GM12891 (cell line): ENCODE measurements at regions not wholly inside any gene's neighbourhood (a gene's known extent, or its start where the extent isn't known, plus 50 kb on each side); places are given as distances from the start of the nearest gene placed in this dataset.

ENCODE experiments used
- DNase-seq: peaks from one replicate; pipeline ENCODE4 v3.0.0; 2011; ENCODE audit warnings: low spot score; ENCODE audit not compliant: insufficient read length
- FAIRE-seq: peaks from 2 replicates; lab custom pipeline; 2011; peaks lifted over from hg19 to GRCh38; lab: Jason Lieb, UNC
- PAX5 ChIP-seq: IDR thresholded peaks from 2 replicates; pipeline ENCODE4 v1.6.1; 2011; ENCODE audit warnings: low read length, moderate library complexity, mild to moderate bottlenecking; ENCODE audit not compliant: insufficient read depth, severe bottlenecking
- POLR2A ChIP-seq: IDR thresholded peaks from 2 replicates; pipeline ENCODE4 v1.6.1; 2011; ENCODE audit warnings: low read depth, low read length, control low read depth
- POLR2AphosphoS5 ChIP-seq: IDR thresholded peaks from 2 replicates; pipeline ENCODE4 v1.6.1; 2011; ENCODE audit warnings: low read depth, low read length, control low read depth
- POU2F2 ChIP-seq: IDR thresholded peaks from 2 replicates; pipeline ENCODE4 v1.6.1; 2011; ENCODE audit warnings: low read depth, mild to moderate bottlenecking, control low read depth, low read length, moderate library complexity
- SPI1 ChIP-seq: IDR thresholded peaks from 2 replicates; pipeline ENCODE4 v1.6.1; 2011; ENCODE audit warnings: low read depth, low read length, control low read depth
- TAF1 ChIP-seq: IDR thresholded peaks from 2 replicates; pipeline ENCODE4 v1.6.1; 2011; ENCODE audit warnings: low read depth, low read length, control low read depth

DNA sequence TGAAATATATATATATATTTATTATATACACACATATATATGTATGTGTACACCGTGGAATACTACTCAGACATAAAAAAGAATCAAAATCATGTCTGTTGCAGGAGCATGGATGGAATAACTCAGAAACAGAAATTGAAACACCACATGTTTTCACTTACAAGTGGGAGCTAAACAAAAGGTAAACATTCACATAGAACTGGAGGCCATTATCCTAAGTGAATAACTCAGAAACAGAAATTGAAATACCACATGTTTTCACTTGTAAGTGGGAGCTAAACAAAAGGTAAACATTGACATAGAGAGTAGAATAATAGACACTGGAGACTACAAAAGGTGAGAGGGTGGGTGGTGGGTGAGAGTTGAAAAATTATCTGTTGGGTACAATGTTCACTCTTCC is 171.5 kb upstream of the GOLIM4 start:
- no peak for FAIRE-seq
- no peak for TF ChIP-seq TAF1
- no peak for TF ChIP-seq POLR2A
- TF ChIP-seq POLR2AphosphoS5 = no peak
- no peak for TF ChIP-seq SPI1
- no peak for TF ChIP-seq POU2F2
- TF ChIP-seq PAX5 = no peak
- DNase-seq = no peak

DNA sequence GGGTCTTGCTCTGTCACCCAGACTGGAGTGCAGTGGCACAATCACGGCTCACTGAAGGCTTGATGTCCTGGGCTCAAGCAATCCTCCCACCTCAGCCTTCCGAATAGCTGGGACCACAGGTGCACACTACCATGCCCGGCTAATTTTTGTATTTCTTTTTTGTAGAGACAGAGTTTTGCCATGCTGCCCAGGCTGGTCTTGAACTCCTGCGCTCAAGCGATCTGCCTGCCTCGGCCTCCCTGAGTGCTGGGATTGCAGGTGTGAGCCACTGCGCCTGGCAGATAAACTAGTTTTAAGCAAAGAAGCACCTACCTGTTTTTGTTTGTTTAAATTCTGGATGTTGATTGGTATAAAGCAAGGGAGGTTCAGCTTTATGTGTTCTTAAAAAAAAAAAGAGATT is 170.6 kb upstream of the GOLIM4 start:
- DNase-seq (no peak), FAIRE-seq (no peak)
- TF ChIP-seq POU2F2 (no peak), POLR2AphosphoS5 (no peak), POLR2A (no peak), PAX5 (no peak), SPI1 (no peak), TAF1 (no peak)

DNA sequence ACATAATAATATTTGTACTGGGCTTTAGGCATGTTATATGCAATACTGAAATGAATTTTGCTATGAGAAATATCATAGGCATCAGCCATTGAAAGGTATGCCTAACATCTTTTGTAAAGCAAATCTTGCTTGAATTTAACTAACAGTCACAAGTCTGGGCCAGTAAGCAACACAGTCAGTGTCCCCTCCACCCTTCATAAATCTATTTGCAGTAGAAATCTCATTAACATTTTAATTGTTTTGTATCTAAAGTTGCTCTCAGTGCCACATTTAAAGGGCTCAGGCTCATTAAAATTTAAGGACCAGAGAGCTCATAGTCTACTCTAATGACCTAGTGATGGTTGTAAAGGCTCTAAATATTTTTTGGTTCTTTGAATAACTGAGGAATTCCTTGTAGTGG is 167.2 kb upstream of the GOLIM4 start:
- TF ChIP-seq POU2F2 (no peak), POLR2AphosphoS5 (no peak), PAX5 (no peak), TAF1 (no peak), SPI1 (no peak), POLR2A (no peak)
- no peak for FAIRE-seq
- no peak for DNase-seq

DNA sequence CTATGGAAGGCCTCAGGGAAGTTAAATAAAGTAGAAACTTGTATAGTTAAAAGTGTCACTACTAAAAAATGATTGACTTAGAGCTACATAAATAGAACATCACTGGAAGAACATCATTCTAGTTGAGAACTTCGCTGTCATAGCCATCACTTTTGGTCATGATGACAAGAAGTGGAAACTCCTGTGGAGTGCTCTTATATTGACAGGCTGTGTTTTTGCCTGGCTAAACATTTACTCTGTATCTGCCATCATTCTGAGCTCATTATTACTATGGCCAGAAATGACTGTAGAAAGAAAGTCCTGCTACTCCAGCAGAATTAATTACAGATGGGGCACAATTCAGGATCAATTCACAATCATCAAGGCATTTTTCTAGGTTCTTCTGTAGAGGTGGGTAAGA is 165.1 kb upstream of the GOLIM4 start:
- TF ChIP-seq POLR2AphosphoS5 = no peak
- TF ChIP-seq TAF1 = no peak
- no peak for TF ChIP-seq SPI1
- TF ChIP-seq POLR2A = no peak
- TF ChIP-seq POU2F2 = no peak

DNA sequence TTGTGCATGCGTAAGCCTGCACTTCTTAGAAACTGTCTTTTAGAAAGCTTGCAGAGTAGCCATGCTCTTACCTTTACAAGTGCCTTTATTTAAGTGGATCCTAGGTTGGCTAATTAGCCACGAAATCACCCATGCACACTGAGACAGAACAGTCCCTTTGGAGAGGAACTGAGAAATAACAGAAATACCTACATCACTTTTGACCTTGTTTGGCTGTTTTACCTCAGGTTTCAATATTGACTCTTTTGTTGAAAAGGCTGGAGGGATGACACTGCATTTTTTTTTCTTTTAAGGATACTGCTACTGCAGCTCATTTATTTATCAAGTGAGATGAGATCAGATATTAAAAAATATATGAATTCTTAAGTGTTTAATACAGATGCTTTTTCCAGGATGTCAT is 155.6 kb upstream of the GOLIM4 start:
- TF ChIP-seq POLR2A = no peak
- no peak for TF ChIP-seq POLR2AphosphoS5
- TF ChIP-seq SPI1 = peak; percentile 97
- peak; percentile 24 for TF ChIP-seq PAX5
- DNase-seq (no peak), FAIRE-seq (peak; percentile 35)

More for the DNA sequence above, 165.1 kb upstream of the GOLIM4 start:
- FAIRE-seq (no peak), DNase-seq (no peak)

DNA sequence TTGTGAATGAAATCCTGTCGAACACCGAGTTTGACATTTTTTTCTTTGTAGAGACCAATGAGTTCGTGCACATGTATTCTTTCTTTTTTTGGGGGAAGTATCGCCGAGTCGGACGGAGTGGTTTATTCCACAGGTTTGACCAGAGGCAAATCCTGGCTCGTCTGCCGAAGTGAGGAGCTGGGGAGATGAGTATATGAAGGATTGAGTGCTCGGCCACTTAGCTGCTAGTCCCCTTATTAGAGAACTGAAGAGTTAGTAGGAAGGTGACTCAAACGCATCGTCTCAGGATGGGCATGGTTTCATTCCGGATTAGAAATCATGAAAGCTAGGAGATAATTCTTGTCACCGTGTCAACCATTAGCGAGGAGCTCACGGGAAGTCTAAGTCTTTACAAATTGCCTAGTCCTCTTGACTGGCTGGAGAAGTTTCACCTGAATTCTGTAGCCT is 154.7 kb upstream of the GOLIM4 start:
- DNase-seq (no peak), FAIRE-seq (no peak)
- TF ChIP-seq PAX5 (no peak), POLR2AphosphoS5 (no peak), POU2F2 (no peak), POLR2A (no peak), TAF1 (no peak), SPI1 (no peak)

DNA sequence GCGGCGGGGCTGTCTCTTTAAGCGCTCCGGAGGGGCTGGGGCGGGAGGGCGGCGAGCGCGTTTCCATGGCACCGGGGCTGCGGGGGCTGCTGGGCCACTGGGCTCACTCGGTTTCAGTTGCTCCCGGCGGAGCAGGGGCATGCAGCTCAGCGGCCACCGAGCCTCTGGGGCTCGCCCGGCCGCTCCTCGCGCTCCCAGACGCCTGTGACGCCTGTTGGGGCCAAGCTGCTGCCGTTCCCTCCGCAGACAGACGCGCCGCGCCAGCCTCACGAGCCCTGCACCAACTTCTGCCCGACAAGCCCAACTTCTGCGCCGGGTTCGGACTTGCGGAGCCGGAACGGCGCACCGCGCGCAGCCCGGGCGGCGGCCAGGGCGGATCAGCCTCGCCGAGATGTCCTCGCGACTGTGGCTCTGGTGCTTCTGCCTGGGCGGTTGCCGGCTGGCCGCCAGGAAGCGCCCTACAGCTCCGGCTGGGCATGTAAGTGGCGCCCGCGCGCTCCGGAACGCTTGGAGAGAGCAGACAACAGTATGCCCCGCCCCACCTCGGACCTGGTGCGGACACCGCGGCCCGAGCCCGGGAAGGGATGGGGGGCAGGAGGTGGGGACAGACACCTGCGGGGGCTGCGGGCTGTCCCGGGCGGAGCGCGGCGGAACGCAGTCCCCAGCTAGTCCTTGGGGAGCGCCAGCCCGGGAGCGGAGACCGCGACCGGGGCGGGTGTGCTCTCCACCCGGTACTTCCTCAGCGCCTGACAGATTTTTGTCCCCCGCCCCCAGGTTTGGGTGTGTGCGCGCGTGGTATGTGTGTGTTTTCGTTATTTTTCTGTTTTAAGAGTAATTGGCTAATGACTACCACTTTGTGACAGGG is 154.1 kb upstream of the GOLIM4 start:
- DNase-seq (peak; percentile 46), FAIRE-seq (peak; percentile 76)
- TF ChIP-seq TAF1 (no peak), SPI1 (no peak), POU2F2 (no peak), POLR2A (no peak), POLR2AphosphoS5 (no peak), PAX5 (no peak)

DNA sequence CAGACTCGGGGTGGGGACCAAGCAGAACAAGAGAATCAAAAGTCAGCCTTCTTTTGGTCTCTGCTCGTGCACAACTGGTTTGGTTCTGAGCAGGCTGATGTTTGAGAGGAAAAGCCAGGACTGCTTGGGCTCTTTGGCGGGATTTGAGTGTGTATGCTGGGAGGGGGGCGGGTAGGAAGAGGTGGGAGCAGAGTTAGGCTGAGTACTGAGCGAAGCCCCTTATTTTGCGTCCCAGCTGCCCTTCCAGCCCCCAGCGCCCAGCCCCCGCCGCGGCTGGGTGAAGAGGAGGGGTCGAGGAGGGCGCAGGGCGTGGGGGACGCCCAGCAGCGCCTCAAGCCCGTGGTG is 153.5 kb upstream of the GOLIM4 start:
- no peak for TF ChIP-seq SPI1
- TF ChIP-seq POLR2A = no peak
- no peak for TF ChIP-seq TAF1
- no peak for TF ChIP-seq POLR2AphosphoS5
- FAIRE-seq = no peak
- no peak for DNase-seq

DNA sequence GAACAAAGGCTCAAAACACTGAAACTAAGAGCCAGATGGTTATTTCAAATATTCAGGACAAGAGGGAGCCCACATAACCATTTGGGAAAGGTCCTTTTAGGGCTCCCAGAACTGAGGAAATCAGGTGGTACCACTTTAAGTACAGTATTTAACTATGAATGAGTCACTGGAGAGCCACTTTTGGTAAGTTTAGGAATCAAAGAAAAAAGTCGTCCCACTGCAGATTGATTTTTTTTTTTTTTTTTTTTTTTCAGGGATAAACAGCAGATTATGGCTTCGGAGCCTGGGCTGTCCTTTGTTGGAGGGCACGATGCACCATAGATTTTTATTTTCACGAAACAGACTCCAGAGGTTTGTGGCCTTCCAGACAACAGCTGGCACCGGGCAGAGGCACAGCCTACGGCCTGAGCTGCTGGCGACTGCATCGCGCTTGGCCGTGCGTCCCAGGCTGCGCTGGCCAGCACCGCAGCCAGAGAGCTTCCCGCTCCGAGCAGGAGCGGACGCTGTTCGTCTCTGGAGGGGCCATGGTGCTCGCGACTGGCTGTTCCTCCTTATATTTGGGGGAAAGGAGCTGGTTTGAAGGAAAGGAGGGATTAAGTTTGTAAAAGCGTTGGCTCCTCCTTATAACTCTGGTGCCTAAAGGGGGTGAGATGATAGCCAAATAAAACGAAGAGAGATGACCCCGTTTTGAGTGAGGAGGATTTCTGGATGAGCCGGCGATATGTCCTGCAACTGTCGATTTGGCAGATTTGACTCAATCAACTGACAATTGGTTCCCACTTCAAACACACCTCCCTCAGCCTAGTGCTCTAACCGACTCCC is 152.9 kb upstream of the GOLIM4 start:
- peak; percentile 79 for FAIRE-seq
- no peak for TF ChIP-seq POLR2A
- no peak for TF ChIP-seq SPI1
- TF ChIP-seq POLR2AphosphoS5 = no peak
- no peak for TF ChIP-seq PAX5
- no peak for TF ChIP-seq TAF1
- TF ChIP-seq POU2F2 = no peak
- no peak for DNase-seq
